Inflammatory macrophage treated with lipopolysaccharide for 4 hours (primary cell): ENCODE measurements at regions not wholly inside any gene's neighbourhood (a gene's known extent, or its start where the extent isn't known, plus 50 kb on each side); places are given as distances from the start of the nearest gene placed in this dataset.
"Not testable (repeated sequence)": the region's sequence is repeated elsewhere in the genome, so short reads cannot be mapped to it uniquely, and the experiment has no call there.

ENCODE experiments used
- DNase-seq: peaks from one replicate; pipeline ENCODE4 v3.0.0-alpha.2; 2020

GRCh38 chr1:173344034-173344743 is 132.9 kb upstream of the PRDX6 start:
- DNase-seq: no peak

- DNase-seq: no peak
Observed at GRCh38 chr1:173347282-173347818, 129.8 kb upstream of the PRDX6 start.

GRCh38 chr1:173352635-173353034 is 124.5 kb upstream of the PRDX6 start:
- not testable (repeated sequence) for DNase-seq

GRCh38 chr1:173353350-173353749 is 123.8 kb upstream of the PRDX6 start:
- no peak for DNase-seq

- no peak for DNase-seq
Observed at GRCh38 chr1:173354937-173355280, 122.2 kb upstream of the PRDX6 start.

- no peak for DNase-seq
Observed at GRCh38 chr1:173355281-173356031, 121.7 kb upstream of the PRDX6 start.

GRCh38 chr1:173356191-173356762 is 120.9 kb upstream of the PRDX6 start:
- DNase-seq: no peak

GRCh38 chr1:173360487-173361063 is 116.6 kb upstream of the PRDX6 start:
- peak; percentile 34 for DNase-seq

GRCh38 chr1:173362543-173362942 is 114.6 kb upstream of the PRDX6 start:
- no peak for DNase-seq

GRCh38 chr1:173364827-173365226 is 112.3 kb upstream of the PRDX6 start:
- no peak for DNase-seq

GRCh38 chr1:173365341-173365740 is 111.8 kb upstream of the PRDX6 start:
- DNase-seq: no peak

GRCh38 chr1:173367136-173367535 is 110.0 kb upstream of the PRDX6 start:
- DNase-seq: no peak

- peak; percentile 21 for DNase-seq
Observed at GRCh38 chr1:173370586-173370985, 106.5 kb upstream of the PRDX6 start.

- not testable (repeated sequence) for DNase-seq
Observed at GRCh38 chr1:173376065-173376464, 101.1 kb upstream of the PRDX6 start.

- DNase-seq: no peak
Observed at GRCh38 chr1:173377266-173377665, 99.9 kb upstream of the PRDX6 start.

- DNase-seq: no peak
Observed at GRCh38 chr1:173383351-173383750, 93.8 kb upstream of the PRDX6 start.

GRCh38 chr1:173388352-173388751 is 88.8 kb upstream of the PRDX6 start:
- DNase-seq: no peak

GRCh38 chr1:173392895-173393658 is 84.1 kb upstream of the PRDX6 start:
- DNase-seq: no peak

GRCh38 chr1:173393659-173394000 is 83.5 kb upstream of the PRDX6 start:
- DNase-seq: no peak

- not testable (repeated sequence) for DNase-seq
Observed at GRCh38 chr1:173394813-173395212, 82.3 kb upstream of the PRDX6 start.

GRCh38 chr1:173395762-173396161 is 81.4 kb upstream of the PRDX6 start:
- DNase-seq: no peak

GRCh38 chr1:173400387-173400995 is 76.6 kb upstream of the PRDX6 start:
- DNase-seq: no peak
